Hematopoietic multipotent progenitor cell treated with erythropoietin and hydrocortisone succinate and interleukin-3 and kit ligand, for 17 days (in vitro differentiated cells): ENCODE measurements at regions not wholly inside any gene's neighbourhood (a gene's known extent, or its start where the extent isn't known, plus 50 kb on each side); places are given as distances from the start of the nearest gene placed in this dataset.

Experiments
- DNase-seq: peaks from one replicate; pipeline ENCODE4 v3.0.0-alpha.2; 2015; ENCODE audit warnings: low spot score

DNA sequence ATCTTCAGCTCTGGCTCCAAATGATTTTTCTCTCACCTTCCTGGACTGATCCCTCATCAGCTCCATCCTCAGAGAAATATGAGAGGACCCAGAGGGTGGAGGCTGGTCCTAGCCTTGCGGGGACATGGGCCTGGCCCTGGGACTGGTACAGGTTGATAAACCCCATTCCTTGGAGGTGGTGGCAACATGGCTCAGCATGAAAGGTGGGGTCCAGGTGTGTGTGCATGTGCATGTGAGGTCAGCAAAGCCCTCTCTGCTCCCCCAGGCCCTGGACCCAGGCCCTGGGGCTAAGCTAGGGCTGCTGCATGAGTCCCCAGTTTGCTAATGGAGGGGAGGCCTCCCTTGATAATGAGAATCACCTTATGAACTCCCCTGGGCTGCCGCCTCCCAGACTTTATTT lies 363.1 kb downstream of the MATN1 start:
- no peak for DNase-seq

DNA sequence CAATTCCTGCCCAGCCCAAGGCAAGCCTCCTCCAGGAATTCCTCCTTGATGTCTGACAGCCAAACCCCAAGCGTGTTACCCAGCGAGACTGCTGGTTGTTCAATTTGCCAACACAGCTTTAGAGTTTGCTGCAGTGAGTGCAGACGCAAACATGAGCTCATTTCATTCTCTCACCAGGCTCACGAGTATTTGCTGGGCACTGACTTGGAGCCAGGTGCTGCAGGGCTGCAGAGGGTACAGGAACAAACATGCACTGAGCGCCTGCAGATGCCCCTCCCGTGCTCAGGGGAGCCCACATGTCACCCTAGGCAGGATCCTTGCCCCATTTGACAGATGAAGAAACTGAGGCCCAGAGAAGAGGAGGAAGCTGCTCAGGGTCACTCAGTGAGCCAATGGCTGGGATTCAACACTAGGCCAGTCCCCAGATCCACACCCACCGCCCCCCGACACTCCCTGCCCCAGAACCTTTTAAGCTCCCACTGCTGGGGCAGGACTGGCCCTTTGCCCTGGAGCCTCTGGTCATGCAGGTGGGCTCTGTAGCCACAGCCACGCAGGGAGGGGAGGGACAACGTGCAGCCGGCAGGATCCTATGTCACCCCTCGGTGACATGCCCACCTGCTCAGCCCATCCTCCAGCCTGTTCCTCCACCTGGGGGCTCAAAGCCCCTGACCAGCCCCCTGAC lies 363.7 kb downstream of the MATN1 start:
- DNase-seq = no peak

DNA sequence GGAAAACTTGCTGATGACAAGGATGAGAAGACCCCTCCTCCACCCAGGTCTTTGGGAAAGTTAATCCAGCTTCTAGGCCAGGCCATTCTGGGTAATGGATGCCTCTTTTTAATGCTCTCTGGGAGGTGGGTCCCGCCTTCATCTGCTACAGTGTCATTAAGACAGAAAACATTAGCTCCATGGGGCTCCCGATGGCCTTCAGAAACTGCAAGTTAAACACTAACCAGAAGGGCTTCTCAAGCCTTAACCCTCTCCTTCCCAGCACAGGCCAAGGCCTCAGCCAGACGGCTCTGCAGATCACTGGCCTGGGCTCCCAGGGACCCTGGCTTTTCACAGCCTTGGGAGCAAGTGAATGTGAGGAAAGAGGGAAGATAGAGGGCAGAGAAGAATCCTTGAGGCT lies 364.9 kb downstream of the MATN1 start:
- DNase-seq = no peak

- DNase-seq = no peak
Observed at GRCh38 chr1:30356839-30357238, 366.5 kb downstream of the MATN1 start.

- DNase-seq = no peak
Observed at GRCh38 chr1:30354410-30354809, 369.0 kb downstream of the MATN1 start.

DNA sequence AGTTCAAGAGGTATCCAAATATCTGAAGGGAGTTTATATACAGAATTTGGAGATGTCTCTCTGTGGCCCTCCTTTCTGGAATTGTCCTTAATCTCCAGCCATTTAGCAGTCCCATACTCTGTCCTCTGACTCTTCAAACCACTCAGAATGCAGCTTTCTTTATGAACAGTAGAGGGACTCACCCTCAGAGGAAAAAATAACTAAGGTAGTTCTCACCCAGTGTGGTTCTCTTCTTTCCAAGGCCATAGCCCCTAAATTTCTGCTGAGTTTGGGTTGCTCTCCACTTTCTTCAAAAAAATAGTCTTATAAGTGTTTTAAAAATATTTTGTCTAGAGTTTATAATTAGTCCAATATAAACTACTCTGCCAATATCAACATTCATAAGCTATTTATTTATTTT lies 369.7 kb downstream of the MATN1 start:
- DNase-seq = no peak

GRCh38 chr1:30348147-30348546 lies 375.2 kb downstream of the MATN1 start:
- DNase-seq = no peak

- no peak for DNase-seq
Observed at GRCh38 chr1:30345491-30346130, 377.8 kb downstream of the MATN1 start.

- DNase-seq = no peak
Observed at GRCh38 chr1:30343562-30343961, 379.8 kb downstream of the MATN1 start.

DNA sequence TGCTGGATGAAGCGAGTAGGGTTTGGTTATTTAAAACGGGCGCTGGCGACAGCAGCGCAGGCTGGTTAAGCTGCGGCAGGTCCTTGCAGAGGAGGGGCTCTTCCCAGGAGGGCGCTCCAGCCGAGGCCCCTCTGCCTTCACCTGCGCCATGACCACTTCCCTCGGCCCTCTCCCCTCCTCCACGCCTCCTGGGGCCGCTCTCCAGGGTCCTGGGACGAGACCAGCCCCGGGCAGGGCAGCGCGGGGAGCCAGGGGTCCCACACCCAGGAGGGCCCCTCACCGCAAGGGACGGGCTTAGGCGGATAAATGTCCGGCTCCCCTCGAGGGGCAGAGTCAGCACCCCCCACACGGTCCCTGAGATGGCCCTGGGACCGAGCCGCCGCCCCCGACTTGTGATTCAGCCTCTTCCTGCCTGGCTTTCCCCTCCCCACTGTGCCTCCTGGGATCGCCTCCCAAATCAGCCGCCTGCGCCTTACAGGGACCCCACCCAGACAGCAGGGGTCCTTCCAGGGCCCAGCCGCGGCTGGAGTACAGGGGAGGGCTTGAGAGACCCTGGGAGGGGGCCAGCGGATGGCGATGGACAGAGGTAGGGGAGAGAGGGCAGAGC lies 380.7 kb downstream of the MATN1 start:
- no peak for DNase-seq

DNA sequence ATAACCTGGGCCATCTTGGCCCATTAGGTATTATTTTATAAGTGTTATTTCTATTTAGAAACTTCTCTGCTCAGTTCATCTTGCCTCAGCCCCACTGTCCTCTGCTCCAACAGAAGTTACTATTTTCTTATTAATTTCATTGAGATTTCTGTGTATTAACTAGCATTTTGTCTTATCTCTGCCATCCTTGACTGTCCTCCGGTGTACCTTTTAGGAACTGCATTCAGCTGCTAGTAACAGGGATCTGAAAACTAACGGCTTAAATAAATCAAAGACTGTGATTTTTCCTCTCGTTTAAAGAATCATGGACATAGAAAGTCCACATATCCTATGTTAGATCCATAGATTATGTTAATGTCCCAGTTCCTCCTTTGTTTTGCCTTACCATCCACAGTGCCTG lies 382.5 kb downstream of the MATN1 start:
- DNase-seq = no peak

DNA sequence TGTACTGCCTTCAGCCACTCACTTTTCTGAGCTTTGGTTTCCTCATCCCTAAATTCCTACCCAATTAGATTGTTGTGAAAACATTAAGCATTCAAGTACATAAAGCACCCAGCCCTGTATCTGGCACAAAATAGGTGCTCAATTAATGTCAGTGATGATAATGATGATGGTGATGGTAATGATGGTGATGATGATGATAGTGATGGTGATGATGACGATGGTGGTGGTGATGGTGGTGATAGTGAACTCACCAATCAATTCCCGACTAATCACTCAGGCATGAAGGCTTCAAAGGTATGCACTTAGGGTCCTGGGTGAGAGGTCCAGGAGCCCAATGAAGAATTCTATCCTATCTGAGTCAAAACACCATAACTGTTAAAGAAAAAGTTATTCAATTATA lies 383.5 kb downstream of the MATN1 start:
- DNase-seq = no peak

GRCh38 chr1:30338765-30339164 lies 384.6 kb downstream of the MATN1 start:
- DNase-seq = no peak

DNA sequence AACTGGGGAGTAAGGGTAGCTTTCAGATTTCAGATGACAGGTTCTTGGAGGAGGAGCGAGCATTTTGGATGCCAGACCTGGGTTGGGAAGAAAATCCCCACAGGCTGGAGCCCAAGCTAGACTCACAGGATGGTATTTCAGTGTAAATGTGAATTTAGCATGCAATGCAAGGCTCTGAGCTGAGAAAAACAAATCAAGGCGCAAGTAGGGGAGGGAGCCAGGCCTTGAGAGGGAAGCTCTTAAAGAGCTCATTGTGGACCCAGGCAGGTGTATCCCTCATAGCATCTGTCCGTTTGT lies 386.1 kb downstream of the MATN1 start:
- no peak for DNase-seq

- DNase-seq = no peak
Observed at GRCh38 chr1:30336550-30337323, 386.6 kb downstream of the MATN1 start.

DNA sequence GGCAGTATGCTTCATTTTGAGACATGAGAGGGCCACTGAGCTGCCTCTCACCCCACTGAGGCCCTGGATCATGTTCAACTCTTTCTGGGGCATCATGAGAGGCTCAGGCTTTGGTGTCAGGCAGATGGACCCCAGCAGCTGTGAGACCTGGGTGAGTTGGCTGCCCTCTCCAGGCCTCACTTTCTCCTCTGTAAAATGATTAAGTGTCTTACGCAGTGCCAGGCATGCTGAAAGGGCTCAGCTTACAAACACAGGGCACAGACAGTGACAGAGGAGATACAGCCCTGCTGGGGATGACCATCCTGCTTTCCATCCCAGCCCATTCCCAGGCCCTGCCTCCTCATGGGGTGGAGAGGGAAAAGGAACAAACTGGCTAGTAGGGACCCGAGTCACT lies 387.4 kb downstream of the MATN1 start:
- DNase-seq = no peak

DNA sequence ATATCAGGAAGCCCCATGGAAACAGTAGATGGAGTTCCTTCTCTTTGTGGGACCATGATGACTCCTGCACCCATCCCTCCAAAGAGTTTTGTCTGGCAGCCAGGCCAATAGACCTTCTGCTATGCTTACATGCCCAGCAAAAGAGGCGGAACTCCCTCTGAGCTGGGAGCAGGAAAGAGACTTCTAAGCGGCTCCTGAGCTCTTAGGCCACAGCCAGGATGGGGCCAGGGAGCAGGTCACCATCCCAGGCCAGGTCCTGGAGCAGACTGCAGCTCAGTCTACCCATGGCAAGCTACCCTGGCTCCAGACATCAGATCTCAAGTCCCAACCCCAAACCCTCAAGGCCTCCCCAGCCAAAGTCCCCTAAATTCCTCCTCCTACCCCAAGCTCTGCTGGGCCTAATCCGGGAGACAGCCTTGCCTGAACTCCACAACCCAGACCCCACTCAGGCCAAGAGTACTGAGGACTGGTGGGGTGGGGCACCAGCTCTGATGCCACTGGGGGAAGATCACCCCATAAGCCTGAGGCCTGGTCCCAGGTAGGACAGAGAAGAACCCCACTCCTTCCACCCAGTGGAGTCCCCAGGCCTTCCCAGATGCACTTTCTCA lies 387.9 kb downstream of the MATN1 start:
- no peak for DNase-seq

- DNase-seq = no peak
Observed at GRCh38 chr1:30334767-30335166, 388.6 kb downstream of the MATN1 start.

GRCh38 chr1:30332116-30333094 lies 391.0 kb downstream of the MATN1 start:
- no peak for DNase-seq

GRCh38 chr1:30331415-30332065 lies 391.8 kb downstream of the MATN1 start:
- no peak for DNase-seq

GRCh38 chr1:30330644-30331043 lies 392.7 kb downstream of the MATN1 start:
- DNase-seq = no peak
